A673 (cell line): ENCODE measurements at regions not wholly inside any gene's neighbourhood (a gene's known extent, or its start where the extent isn't known, plus 50 kb on each side); places are given as distances from the start of the nearest gene placed in this dataset.

Experiments
- BruUV-seq: library from RNA; stranded (reverse); fragments of 400-500 nt; replicated peaks from 2 replicates; lab custom pipeline; 2021; lab: Mats Ljungman, UMichigan
- CTCF ChIA-PET: fragments of 300-600 bp; sonication (Branson Sonifier 250); formaldehyde crosslinking; loops from one replicate; lab custom pipeline; 2022; ENCODE audit warnings: antibody characterized with exemption; lab: Charles Lee
- POLR2A ChIA-PET: fragments of 300-600 bp; sonication (Branson Sonifier 250); formaldehyde crosslinking; loops from one replicate; lab custom pipeline; 2022; ENCODE audit warnings: antibody characterized with exemption; ENCODE audit not compliant: low non-redundant PET; lab: Charles Lee
- DNase-seq: peaks from one replicate; pipeline ENCODE4 v3.0.0-alpha.2; 2015; ENCODE audit warnings: low spot score
- H3K27ac ChIP-seq: fragments of 200-600 bp; sonication (generic); 2 replicates; pipeline ENCODE4 v1.5.1; 2016; ENCODE audit warnings: mixed run types, low read depth, mild to moderate bottlenecking, mixed read lengths, antibody characterized with exemption, low read length; ENCODE audit not compliant: poor library complexity, severe bottlenecking
- H3K27me3 ChIP-seq: fragments of 200-600 bp; sonication (generic); replicated peaks from 2 replicates; pipeline ENCODE4 v1.6.1; 2017; ENCODE audit warnings: mixed run types, low read depth, mild to moderate bottlenecking, mixed read lengths, antibody characterized with exemption, low read length; ENCODE audit not compliant: insufficient read depth, poor library complexity
- H3K36me3 ChIP-seq: fragments of 200-600 bp; sonication (generic); 2 replicates; pipeline ENCODE4 v1.6.1; 2016; ENCODE audit warnings: mixed run types, mild to moderate bottlenecking, mixed read lengths, antibody characterized with exemption, low read length; ENCODE audit not compliant: insufficient read depth, poor library complexity, severe bottlenecking
- H3K4me1 ChIP-seq: fragments of 200-600 bp; sonication (generic); 2 replicates; pipeline ENCODE4 v1.6.1; 2017; ENCODE audit warnings: mixed run types, mild to moderate bottlenecking, mixed read lengths, antibody characterized with exemption, low read length; ENCODE audit not compliant: insufficient read depth, poor library complexity, severe bottlenecking
- H3K4me3 ChIP-seq: fragments of 200-600 bp; sonication (generic); 2 replicates; pipeline ENCODE4 v1.5.1; 2016; ENCODE audit warnings: low read depth, mixed run types, mild to moderate bottlenecking, mixed read lengths, low read length; ENCODE audit not compliant: poor library complexity, severe bottlenecking
- H3K9me3 ChIP-seq: fragments of 200-600 bp; sonication (generic); 2 replicates; pipeline ENCODE4 v1.6.1; 2016; ENCODE audit warnings: mixed run types, low read depth, mild to moderate bottlenecking, mixed read lengths, antibody characterized with exemption, low read length; ENCODE audit not compliant: poor library complexity, severe bottlenecking
- EZH2 ChIP-seq: fragments of 200-600 bp; sonication (generic); IDR thresholded peaks from 2 replicates; pipeline ENCODE4 v1.6.1; 2017; ENCODE audit warnings: borderline replicate concordance, low read depth, mild to moderate bottlenecking, mixed read lengths, antibody characterized with exemption, low read length; ENCODE audit not compliant: poor library complexity, severe bottlenecking
- intact Hi-C: fragments of 100-400 bp; cut with micrococcal nuclease; formaldehyde crosslinking; loops from one replicate; pipeline ENCODE4 v1.10.0; 2022; ENCODE audit not compliant: unreplicated experiment
- TF ChIP-seq, protein P1 (sequence below): fragments of 300-800, 200-600 bp; sonication (generic); conservative IDR thresholded peaks from 2 replicates; pipeline ENCODE4 v1.5.1; 2017; ENCODE audit warnings: low read depth, mild to moderate bottlenecking, antibody characterized with exemption, low read length, moderate library complexity, mixed read lengths

DNA sequence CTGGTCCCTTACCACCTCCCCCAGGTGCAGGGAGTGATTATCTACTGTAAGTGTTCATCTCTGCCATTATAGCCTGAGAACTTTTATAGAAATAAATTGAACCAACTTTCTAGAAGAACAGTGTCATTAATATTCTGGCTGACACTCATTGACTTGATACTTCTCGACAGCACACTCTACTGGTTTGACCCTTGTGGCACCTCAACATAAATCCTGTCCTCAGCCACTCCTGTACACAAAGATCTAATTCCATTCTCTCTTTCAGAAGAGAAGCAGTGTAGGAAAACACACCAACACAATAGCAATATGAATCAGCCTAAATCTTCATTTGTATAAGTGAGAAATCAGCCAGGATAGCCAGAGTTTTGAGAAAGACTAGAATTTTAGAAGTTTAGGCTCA lies 417.7 kb downstream of the TAF11L14 start:
- intact Hi-C loops: no loop called here
- ChIA-PET POLR2A (no interaction called here), CTCF (no interaction called here)
- BruUV-seq: no TSS peak
- Histone ChIP-seq H3K27ac (no peak overlapping the region), H3K36me3 (no peaks in the 10 kb centered on the region), H3K27me3 (no peaks in the 10 kb centered on the region), H3K4me3 (no peak overlapping the region), H3K9me3 (no peaks in the 10 kb centered on the region), H3K4me1 (no peaks in the 10 kb centered on the region)
- DNase-seq: peak; percentile 11
- TF ChIP-seq EZH2: no peak
- TF ChIP-seq, protein P1, sequence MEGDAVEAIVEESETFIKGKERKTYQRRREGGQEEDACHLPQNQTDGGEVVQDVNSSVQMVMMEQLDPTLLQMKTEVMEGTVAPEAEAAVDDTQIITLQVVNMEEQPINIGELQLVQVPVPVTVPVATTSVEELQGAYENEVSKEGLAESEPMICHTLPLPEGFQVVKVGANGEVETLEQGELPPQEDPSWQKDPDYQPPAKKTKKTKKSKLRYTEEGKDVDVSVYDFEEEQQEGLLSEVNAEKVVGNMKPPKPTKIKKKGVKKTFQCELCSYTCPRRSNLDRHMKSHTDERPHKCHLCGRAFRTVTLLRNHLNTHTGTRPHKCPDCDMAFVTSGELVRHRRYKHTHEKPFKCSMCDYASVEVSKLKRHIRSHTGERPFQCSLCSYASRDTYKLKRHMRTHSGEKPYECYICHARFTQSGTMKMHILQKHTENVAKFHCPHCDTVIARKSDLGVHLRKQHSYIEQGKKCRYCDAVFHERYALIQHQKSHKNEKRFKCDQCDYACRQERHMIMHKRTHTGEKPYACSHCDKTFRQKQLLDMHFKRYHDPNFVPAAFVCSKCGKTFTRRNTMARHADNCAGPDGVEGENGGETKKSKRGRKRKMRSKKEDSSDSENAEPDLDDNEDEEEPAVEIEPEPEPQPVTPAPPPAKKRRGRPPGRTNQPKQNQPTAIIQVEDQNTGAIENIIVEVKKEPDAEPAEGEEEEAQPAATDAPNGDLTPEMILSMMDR: no peak; the same call in 1 of the 2 replicates

DNA sequence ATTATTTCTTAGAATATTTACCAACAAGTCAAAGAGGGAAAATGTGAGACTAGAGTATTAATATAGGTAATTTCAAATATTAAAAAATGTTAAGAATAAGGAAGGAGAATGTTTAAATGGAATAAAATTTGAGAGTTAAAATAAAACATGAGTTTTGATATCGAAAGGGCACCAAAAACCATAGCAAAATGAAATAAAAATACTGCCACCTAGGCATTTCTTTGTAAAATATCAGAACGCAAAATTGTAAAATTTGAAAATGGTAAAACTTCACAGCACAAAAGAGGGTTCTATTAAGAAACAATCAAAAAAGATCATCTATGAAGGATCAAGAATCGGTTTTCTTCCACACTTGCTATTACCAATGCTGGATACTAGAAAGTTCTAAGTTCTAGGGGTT lies 418.3 kb downstream of the TAF11L14 start:
- BruUV-seq: no TSS peak
- no peaks in the 10 kb centered on the region for H3K27me3 ChIP-seq
- no peak overlapping the region for H3K27ac ChIP-seq
- ChIA-PET CTCF (no interaction called here), POLR2A (no interaction called here)
- no peaks in the 10 kb centered on the region for H3K4me1 ChIP-seq
- H3K4me3 ChIP-seq: no peak overlapping the region
- no peaks in the 10 kb centered on the region for H3K36me3 ChIP-seq
- no peak for DNase-seq
- TF ChIP-seq, protein P1: no peak; the same call in 1 of the 2 replicates
- TF ChIP-seq EZH2: no peak
- intact Hi-C loops: no loop called here
- H3K9me3 ChIP-seq: no peaks in the 10 kb centered on the region

DNA sequence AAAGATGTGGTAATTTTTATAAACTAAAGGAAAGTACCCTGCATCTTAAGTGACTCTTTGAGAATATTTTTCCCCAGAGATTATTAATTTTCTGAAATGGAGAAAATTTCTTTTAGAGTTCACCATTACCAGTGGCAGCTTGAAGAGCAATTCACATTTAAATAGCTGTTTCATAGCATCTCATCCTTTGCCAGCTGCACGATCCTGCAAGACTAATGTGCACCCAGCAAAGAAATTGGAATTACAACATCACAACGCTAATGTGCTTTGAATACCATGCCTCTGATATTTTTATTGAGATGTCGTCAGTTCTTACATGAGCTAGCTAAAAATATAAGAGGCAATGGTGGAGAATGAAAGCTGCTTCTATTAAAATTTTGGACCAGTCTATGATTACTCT lies 423.5 kb downstream of the TAF11L14 start:
- CTCF ChIA-PET: no interaction called here
- DNase-seq: no peak

More for the DNA sequence above, 423.5 kb downstream of the TAF11L14 start:
- no peak overlapping the region for H3K27ac ChIP-seq
- POLR2A ChIA-PET: no interaction called here
- intact Hi-C loops: no loop called here
- no peaks in the 10 kb centered on the region for H3K27me3 ChIP-seq
- no peaks in the 10 kb centered on the region for H3K9me3 ChIP-seq
- H3K4me3 ChIP-seq: no peak overlapping the region
- no peak for TF ChIP-seq EZH2
- TF ChIP-seq, protein P1: no peak
- H3K4me1 ChIP-seq: no peaks in the 10 kb centered on the region
- no peaks in the 10 kb centered on the region for H3K36me3 ChIP-seq
- BruUV-seq: no TSS peak
